GM06990 (cell line): ENCODE measurements at regions not wholly inside any gene's neighbourhood (a gene's known extent, or its start where the extent isn't known, plus 50 kb on each side); places are given as distances from the start of the nearest gene placed in this dataset.

Experiments
- DNase-seq: peaks from one replicate; pipeline ENCODE4 v3.0.0-alpha.2; 2011; ENCODE audit not compliant: insufficient read length; ENCODE audit errors: extremely low read depth
- H3K27me3 ChIP-seq: replicated peaks from 2 replicates; pipeline ENCODE4 v1.6.0; 2011; ENCODE audit warnings: low read length; ENCODE audit not compliant: control insufficient read depth, insufficient read depth
- H3K36me3 ChIP-seq: 2 replicates; pipeline ENCODE4 v1.5.1; 2011; ENCODE audit warnings: low read length; ENCODE audit not compliant: control insufficient read depth, insufficient read depth
- H3K4me3 ChIP-seq: replicated peaks from 2 replicates; pipeline ENCODE4 v1.5.1; 2011; ENCODE audit warnings: low read depth, mild to moderate bottlenecking, control low read depth, low read length
- CTCF ChIP-seq: IDR thresholded peaks from 2 replicates; pipeline ENCODE4 v1.5.1; 2011; ENCODE audit warnings: low read length, control low read depth, mild to moderate bottlenecking, inconsistent platforms; ENCODE audit not compliant: insufficient read depth, poor library complexity, severe bottlenecking

DNA sequence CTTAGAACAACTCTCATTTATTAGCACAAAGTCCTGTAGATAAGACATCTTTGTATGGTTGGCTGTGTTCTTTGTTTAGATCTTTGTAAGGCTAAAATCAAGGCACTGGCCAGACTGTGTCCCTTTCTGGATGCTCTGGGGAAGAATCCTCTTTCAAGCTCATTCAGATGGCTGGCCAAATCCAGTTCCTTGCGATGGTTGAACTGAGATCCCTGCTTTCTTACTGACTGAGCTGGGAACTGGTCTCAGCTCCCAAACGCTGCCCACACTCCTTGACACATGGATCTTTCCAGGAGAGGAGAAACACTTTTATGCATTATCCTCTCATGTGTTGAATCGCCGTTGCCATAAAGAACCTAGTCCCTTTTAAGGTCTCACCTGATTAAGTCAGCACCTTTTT, 586.5 kb upstream of the IGFBP3 start:
- Histone ChIP-seq H3K4me3 (no peak overlapping the region), H3K27me3 (no peaks in the 10 kb centered on the region), H3K36me3 (no peaks in the 10 kb centered on the region)
- no peak for TF ChIP-seq CTCF
- DNase-seq = no peak

DNA sequence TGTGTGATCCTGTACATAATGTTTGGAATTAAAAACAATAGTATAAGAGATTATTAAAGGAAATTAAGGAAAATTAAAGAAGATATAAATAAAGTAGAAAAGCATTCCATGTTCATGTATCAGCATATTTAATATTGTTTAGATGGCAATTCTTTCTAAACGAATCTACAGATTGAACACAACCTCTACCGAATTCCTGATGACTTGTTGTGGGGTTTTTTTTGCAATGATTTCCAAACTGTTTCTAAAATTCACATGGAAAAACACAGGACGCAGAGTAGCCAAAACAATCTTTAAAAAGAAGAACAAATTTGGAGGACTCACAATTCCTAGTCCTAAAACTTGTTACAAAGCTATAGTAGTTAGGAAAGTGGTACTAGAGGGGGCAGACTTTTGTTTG, 573.4 kb upstream of the IGFBP3 start:
- no peaks in the 10 kb centered on the region for H3K36me3 ChIP-seq
- no peak overlapping the region for H3K4me3 ChIP-seq
- no peaks in the 10 kb centered on the region for H3K27me3 ChIP-seq
- DNase-seq = no peak
- no peak for TF ChIP-seq CTCF

GRCh38 chr7:46494028-46494427, 573.0 kb upstream of the IGFBP3 start:
- no peak for TF ChIP-seq CTCF
- H3K36me3 ChIP-seq = no peaks in the 10 kb centered on the region
- no peak overlapping the region for H3K4me3 ChIP-seq
- H3K27me3 ChIP-seq = no peaks in the 10 kb centered on the region
- DNase-seq = no peak

DNA sequence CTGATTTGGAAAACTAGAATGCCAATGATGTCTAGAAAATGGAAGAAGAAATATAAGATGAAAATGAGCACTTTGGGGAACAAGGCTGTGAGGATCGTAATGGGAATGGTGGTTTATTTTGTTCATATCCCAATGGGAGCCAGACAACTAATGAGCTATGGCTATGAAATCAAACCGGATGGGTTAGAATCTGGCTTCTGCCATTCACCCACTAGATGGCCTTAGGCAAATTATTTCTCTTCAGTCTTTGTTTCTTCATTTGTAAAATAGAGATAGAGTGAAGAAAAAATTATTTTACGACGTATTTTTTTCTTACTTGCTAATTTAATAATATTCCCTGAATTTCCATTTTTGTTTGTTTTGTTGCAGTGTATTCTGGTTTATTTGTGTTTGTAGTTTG, 572.1 kb upstream of the IGFBP3 start:
- Histone ChIP-seq H3K27me3 (no peaks in the 10 kb centered on the region), H3K4me3 (no peak overlapping the region), H3K36me3 (no peaks in the 10 kb centered on the region)
- TF ChIP-seq CTCF = no peak
- no peak for DNase-seq

DNA sequence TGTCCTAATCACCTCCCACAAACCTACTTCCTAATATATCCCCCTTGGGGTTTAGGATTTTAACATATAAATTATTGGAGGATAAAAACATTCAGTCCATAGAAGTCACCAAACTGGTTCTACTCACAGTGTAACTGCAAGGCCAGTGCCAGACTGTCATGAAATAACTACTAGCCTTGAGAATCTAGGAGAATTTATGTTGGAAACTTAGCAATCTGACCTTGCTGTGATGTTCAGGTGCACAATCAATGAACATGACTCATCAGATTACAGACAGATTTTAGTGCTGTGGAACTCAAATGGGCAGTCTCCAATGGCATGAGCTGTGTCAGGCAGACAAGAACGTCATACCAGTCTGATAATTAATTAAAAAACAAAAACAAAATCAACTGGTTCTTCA, 571.4 kb upstream of the IGFBP3 start:
- TF ChIP-seq CTCF = no peak

GRCh38 chr7:46490406-46490805, 569.3 kb upstream of the IGFBP3 start:
- no peak for DNase-seq
- H3K36me3 ChIP-seq = no peaks in the 10 kb centered on the region
- H3K4me3 ChIP-seq = no peak overlapping the region
- H3K27me3 ChIP-seq = no peaks in the 10 kb centered on the region
- no peak for TF ChIP-seq CTCF

More for the DNA sequence above, 571.4 kb upstream of the IGFBP3 start:
- Histone ChIP-seq H3K4me3 (no peak overlapping the region), H3K27me3 (no peaks in the 10 kb centered on the region), H3K36me3 (no peaks in the 10 kb centered on the region)
- DNase-seq = no peak
